H9 (cell line): ENCODE measurements at regions not wholly inside any gene's neighbourhood (a gene's known extent, or its start where the extent isn't known, plus 50 kb on each side); places are given as distances from the start of the nearest gene placed in this dataset.

ENCODE experiments used
- DNase-seq: peaks from one replicate; pipeline ENCODE4 v3.0.0-alpha.2; 2017
- H2AFZ ChIP-seq: one replicate; pipeline ENCODE4 v1.6.1; 2013; ENCODE audit warnings: mild to moderate bottlenecking, low read length, control low read depth, moderate library complexity
- H2AK5ac ChIP-seq: 2 replicates; pipeline ENCODE4 v1.6.1; 2013; ENCODE audit warnings: low read length, control low read depth, mixed read lengths; ENCODE audit not compliant: insufficient read length
- H2BK120ac ChIP-seq: one replicate; pipeline ENCODE4 v1.6.1; 2013; ENCODE audit warnings: low read depth, mild to moderate bottlenecking, low read length, control low read depth, inconsistent platforms; ENCODE audit not compliant: poor library complexity, severe bottlenecking
- H2BK12ac ChIP-seq: 2 replicates; pipeline ENCODE4 v1.6.1; 2013; ENCODE audit warnings: low read length, control low read depth, mixed read lengths, low read depth; ENCODE audit not compliant: insufficient read length
- H2BK15ac ChIP-seq: 2 replicates; pipeline ENCODE4 v1.6.1; 2013; ENCODE audit warnings: low read depth, low read length, control low read depth
- H2BK20ac ChIP-seq: one replicate; pipeline ENCODE4 v1.6.1; 2013; ENCODE audit warnings: low read depth, mild to moderate bottlenecking, low read length, control low read depth, inconsistent platforms; ENCODE audit not compliant: poor library complexity, severe bottlenecking
- H2BK5ac ChIP-seq: 2 replicates; pipeline ENCODE4 v1.6.1; 2013; ENCODE audit warnings: low read length, control low read depth, mixed read lengths; ENCODE audit not compliant: insufficient read length
- H3K14ac ChIP-seq: 2 replicates; pipeline ENCODE4 v1.6.1; 2013; ENCODE audit warnings: low read length, control low read depth; ENCODE audit not compliant: insufficient read depth
- H3K18ac ChIP-seq: 2 replicates; pipeline ENCODE4 v1.6.1; 2013; ENCODE audit warnings: low read depth, mild to moderate bottlenecking, mixed read lengths, low read length, control low read depth; ENCODE audit not compliant: insufficient read length
- H3K23ac ChIP-seq: 2 replicates; pipeline ENCODE4 v1.6.1; 2013; ENCODE audit warnings: low read length, control low read depth, mixed read lengths, low read depth; ENCODE audit not compliant: insufficient read length
- H3K23me2 ChIP-seq: 2 replicates; pipeline ENCODE4 v1.6.1; 2013; ENCODE audit warnings: low read depth, mild to moderate bottlenecking, mixed read lengths, low read length, control low read depth; ENCODE audit not compliant: insufficient read length, poor library complexity, severe bottlenecking
- H3K27ac ChIP-seq: 2 replicates; pipeline ENCODE4 v1.5.1; 2013; ENCODE audit warnings: low read length, control low read depth, mixed read lengths, low read depth; ENCODE audit not compliant: insufficient read length
- H3K27me3 ChIP-seq: 2 replicates; pipeline ENCODE4 v1.6.1; 2013; ENCODE audit warnings: low read length, control low read depth, inconsistent platforms; ENCODE audit not compliant: insufficient read depth
- H3K4ac ChIP-seq: 2 replicates; pipeline ENCODE4 v1.6.1; 2013; ENCODE audit warnings: low read depth, mild to moderate bottlenecking, control low read depth, inconsistent platforms, low read length, moderate library complexity
- H3K4me1 ChIP-seq: 2 replicates; pipeline ENCODE4 v1.6.1; 2013; ENCODE audit warnings: low read length, control low read depth, inconsistent platforms; ENCODE audit not compliant: insufficient read depth
- H3K4me2 ChIP-seq: 2 replicates; pipeline ENCODE4 v1.6.1; 2013; ENCODE audit warnings: low read length, control low read depth, mixed read lengths; ENCODE audit not compliant: insufficient read length, insufficient read depth
- H3K56ac ChIP-seq: 2 replicates; pipeline ENCODE4 v1.6.1; 2013; ENCODE audit warnings: low read depth, mild to moderate bottlenecking, mixed read lengths, low read length, control low read depth; ENCODE audit not compliant: insufficient read length
- H3K79me1 ChIP-seq: 2 replicates; pipeline ENCODE4 v1.6.1; 2013; ENCODE audit warnings: low read depth, mild to moderate bottlenecking, moderate library complexity, low read length, control low read depth, inconsistent platforms; ENCODE audit not compliant: insufficient read depth, poor library complexity, severe bottlenecking
- H3K79me2 ChIP-seq: 2 replicates; pipeline ENCODE4 v1.6.1; 2013; ENCODE audit warnings: low read length, control low read depth, inconsistent platforms; ENCODE audit not compliant: insufficient read depth
- H3K9ac ChIP-seq: 2 replicates; pipeline ENCODE4 v1.6.1; 2013; ENCODE audit warnings: low read length, control low read depth, mixed read lengths; ENCODE audit not compliant: insufficient read length; ENCODE audit errors: extremely low read depth
- H3K9me3 ChIP-seq: one replicate; pipeline ENCODE4 v1.6.1; 2013; ENCODE audit warnings: low read depth, low read length, inconsistent platforms; ENCODE audit not compliant: control insufficient read depth
- H3T11ph ChIP-seq: one replicate; pipeline ENCODE4 v1.6.1; 2013; ENCODE audit warnings: mild to moderate bottlenecking, low read length, control low read depth, inconsistent platforms
- H4K20me1 ChIP-seq: one replicate; pipeline ENCODE4 v1.6.1; 2013; ENCODE audit not compliant: control insufficient read depth, insufficient read length, insufficient read depth
- H4K5ac ChIP-seq: 2 replicates; pipeline ENCODE4 v1.6.1; 2013; ENCODE audit warnings: low read depth, mild to moderate bottlenecking, mixed read lengths, low read length, control low read depth; ENCODE audit not compliant: insufficient read length
- H4K8ac ChIP-seq: replicated peaks from 2 replicates; pipeline ENCODE4 v1.6.1; 2013; ENCODE audit warnings: low read length, control low read depth, mixed read lengths, low read depth; ENCODE audit not compliant: insufficient read length
- H4K91ac ChIP-seq: 2 replicates; pipeline ENCODE4 v1.6.1; 2013; ENCODE audit warnings: low read depth, mild to moderate bottlenecking, moderate library complexity, mixed read lengths, low read length, control low read depth; ENCODE audit not compliant: insufficient read length
- H3K27ac Mint-ChIP-seq, 3 experiments: 2 replicates in 2 of 3; 3 replicates in 1 of 3; pipeline ENCODE4 v1.8.0; 2020 to 2021; ENCODE audit warnings: mixed read lengths in 3 of 3, mild to moderate bottlenecking in 1 of 3, moderate library complexity in 1 of 3
- H3K27me3 Mint-ChIP-seq: 2 replicates; pipeline ENCODE4 v1.8.0; 2021; ENCODE audit warnings: low read depth, mild to moderate bottlenecking, moderate library complexity, mixed read lengths
- H3K36me3 Mint-ChIP-seq, 3 experiments: 2 replicates in 2 of 3; 3 replicates in 1 of 3; pipeline ENCODE4 v1.8.0; 2020 to 2021; ENCODE audit warnings: low read depth in 3 of 3, mixed read lengths in 3 of 3; ENCODE audit not compliant: insufficient read depth in 1 of 3
- H3K4me1 Mint-ChIP-seq, 2 experiments: 2 replicates each; pipeline ENCODE4 v1.8.0; 2020; ENCODE audit warnings: mixed read lengths in 2 of 2
- H3K4me3 Mint-ChIP-seq, 2 experiments: 2 replicates in 1 of 2; 3 replicates in 1 of 2; pipeline ENCODE4 v1.8.0; 2020 to 2021; ENCODE audit warnings: mild to moderate bottlenecking in 2 of 2, mixed read lengths in 2 of 2, moderate library complexity in 1 of 2
- H3K9me3 Mint-ChIP-seq, 2 experiments: 2 replicates in 1 of 2; 3 replicates in 1 of 2; pipeline ENCODE4 v1.8.0; 2020; ENCODE audit warnings: mild to moderate bottlenecking in 2 of 2, mixed read lengths in 2 of 2, moderate library complexity in 1 of 2
- CTCF ChIP-seq: fragments of 200-600 bp; sonication (generic); conservative IDR thresholded peaks from 3 replicates; pipeline ENCODE4 v1.8.0; 2021; ENCODE audit warnings: antibody characterized with exemption, mild to moderate bottlenecking

- H2BK12ac ChIP-seq = no peak overlapping the region
- H3K79me1 ChIP-seq = no peaks in the 10 kb centered on the region
- H2BK120ac ChIP-seq = no peak overlapping the region
- Mint-ChIP-seq H3K4me3 (no peak overlapping the region), H3K27me3 (no peaks in the 10 kb centered on the region), H3K9me3 (no peaks in the 10 kb centered on the region), H3K4me1 (peaks cover 0 to 4% of the 10 kb centered on the region in 2 experiments; a peak in 2 of 4 replicates), H3K36me3 (no peaks in the 10 kb centered on the region; a peak in 1 of 7 replicates), H3K27ac (no peak overlapping the region)
- no peak overlapping the region for H4K91ac ChIP-seq
- no peaks in the 10 kb centered on the region for H3K27me3 ChIP-seq
- H3K18ac ChIP-seq = no peak overlapping the region
- H3K4me2 ChIP-seq = no peak overlapping the region
- no peak overlapping the region for H2BK15ac ChIP-seq
- H4K5ac ChIP-seq = no peak overlapping the region
- H3K4ac ChIP-seq = no peak overlapping the region
- H2BK5ac ChIP-seq = no peak overlapping the region
- no peak overlapping the region for H4K8ac ChIP-seq
- no peak overlapping the region for H2AK5ac ChIP-seq
- H3K27ac ChIP-seq = no peak overlapping the region
- H2BK20ac ChIP-seq = no peak overlapping the region
- no peak overlapping the region for H3K14ac ChIP-seq
- H3K56ac ChIP-seq = no peak overlapping the region
- no peaks in the 10 kb centered on the region for H3K9me3 ChIP-seq
- no peak for TF ChIP-seq CTCF
- no peak overlapping the region for H3T11ph ChIP-seq
- no peaks in the 10 kb centered on the region for H3K79me2 ChIP-seq
- H3K23ac ChIP-seq = no peak overlapping the region
- no peak for DNase-seq
- H3K4me1 ChIP-seq = no peaks in the 10 kb centered on the region
- no peaks in the 10 kb centered on the region for H4K20me1 ChIP-seq
- H3K23me2 ChIP-seq = no peaks in the 10 kb centered on the region
- no peak overlapping the region for H2AFZ ChIP-seq
- H3K9ac ChIP-seq = no peak overlapping the region
These were observed 227.2 kb upstream of the TP63 start for GRCh38 chr3:189404024-189404423.
